Fibroblast of the aortic adventitia (primary cell): ENCODE measurements at regions not wholly inside any gene's neighbourhood (a gene's known extent, or its start where the extent isn't known, plus 50 kb on each side); places are given as distances from the start of the nearest gene placed in this dataset.
A peak's percentile ranks its signal among the peaks of the same experiment; 100 is the strongest.

Source experiments
- DNase-seq: peaks from one replicate; pipeline ENCODE4 v3.0.0-alpha.2; 2010; ENCODE audit warnings: low read depth
- H3K4me3 ChIP-seq: 2 replicates; pipeline ENCODE4 v1.5.1; 2011; ENCODE audit warnings: low read depth, mild to moderate bottlenecking, control low read depth, low read length, moderate library complexity
- TF ChIP-seq, protein P1 (sequence below): IDR thresholded peaks from 2 replicates; pipeline ENCODE4 v1.5.1; 2011; ENCODE audit warnings: mild to moderate bottlenecking, low read length, control low read depth, inconsistent platforms; ENCODE audit not compliant: insufficient read depth

DNA sequence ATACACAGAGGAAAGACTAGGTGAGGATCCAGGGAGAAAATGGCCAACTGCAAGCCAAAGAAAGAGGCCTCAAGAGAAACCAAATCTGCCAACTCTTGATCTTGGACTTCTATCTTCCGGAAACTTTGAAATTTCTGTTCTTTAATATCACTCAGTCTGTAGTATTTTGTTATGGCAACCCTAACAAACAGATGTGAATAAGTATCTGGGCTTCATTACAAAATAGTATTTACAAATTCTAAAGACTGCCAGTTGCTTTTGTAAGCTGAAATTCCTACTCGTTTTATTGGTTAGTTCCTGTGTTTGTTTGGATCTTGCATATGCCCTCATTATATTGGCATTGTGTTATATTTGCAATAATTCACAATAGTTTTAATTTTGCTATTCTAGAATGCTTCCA lies 143.2 kb upstream of the USP15 start:
- DNase-seq, result no peak
- no peak overlapping the region for H3K4me3 ChIP-seq
- TF ChIP-seq, protein P1, sequence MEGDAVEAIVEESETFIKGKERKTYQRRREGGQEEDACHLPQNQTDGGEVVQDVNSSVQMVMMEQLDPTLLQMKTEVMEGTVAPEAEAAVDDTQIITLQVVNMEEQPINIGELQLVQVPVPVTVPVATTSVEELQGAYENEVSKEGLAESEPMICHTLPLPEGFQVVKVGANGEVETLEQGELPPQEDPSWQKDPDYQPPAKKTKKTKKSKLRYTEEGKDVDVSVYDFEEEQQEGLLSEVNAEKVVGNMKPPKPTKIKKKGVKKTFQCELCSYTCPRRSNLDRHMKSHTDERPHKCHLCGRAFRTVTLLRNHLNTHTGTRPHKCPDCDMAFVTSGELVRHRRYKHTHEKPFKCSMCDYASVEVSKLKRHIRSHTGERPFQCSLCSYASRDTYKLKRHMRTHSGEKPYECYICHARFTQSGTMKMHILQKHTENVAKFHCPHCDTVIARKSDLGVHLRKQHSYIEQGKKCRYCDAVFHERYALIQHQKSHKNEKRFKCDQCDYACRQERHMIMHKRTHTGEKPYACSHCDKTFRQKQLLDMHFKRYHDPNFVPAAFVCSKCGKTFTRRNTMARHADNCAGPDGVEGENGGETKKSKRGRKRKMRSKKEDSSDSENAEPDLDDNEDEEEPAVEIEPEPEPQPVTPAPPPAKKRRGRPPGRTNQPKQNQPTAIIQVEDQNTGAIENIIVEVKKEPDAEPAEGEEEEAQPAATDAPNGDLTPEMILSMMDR, result no peak

GRCh38 chr12:62123721-62124203 lies 136.4 kb upstream of the USP15 start:
- H3K4me3 ChIP-seq, result no peak overlapping the region
- peak; percentile 57 for DNase-seq
- TF ChIP-seq, protein P1, result peak; percentile 85

GRCh38 chr12:62127516-62127915 lies 132.7 kb upstream of the USP15 start:
- DNase-seq, result no peak
- H3K4me3 ChIP-seq, result no peak overlapping the region
- TF ChIP-seq, protein P1, result no peak

DNA sequence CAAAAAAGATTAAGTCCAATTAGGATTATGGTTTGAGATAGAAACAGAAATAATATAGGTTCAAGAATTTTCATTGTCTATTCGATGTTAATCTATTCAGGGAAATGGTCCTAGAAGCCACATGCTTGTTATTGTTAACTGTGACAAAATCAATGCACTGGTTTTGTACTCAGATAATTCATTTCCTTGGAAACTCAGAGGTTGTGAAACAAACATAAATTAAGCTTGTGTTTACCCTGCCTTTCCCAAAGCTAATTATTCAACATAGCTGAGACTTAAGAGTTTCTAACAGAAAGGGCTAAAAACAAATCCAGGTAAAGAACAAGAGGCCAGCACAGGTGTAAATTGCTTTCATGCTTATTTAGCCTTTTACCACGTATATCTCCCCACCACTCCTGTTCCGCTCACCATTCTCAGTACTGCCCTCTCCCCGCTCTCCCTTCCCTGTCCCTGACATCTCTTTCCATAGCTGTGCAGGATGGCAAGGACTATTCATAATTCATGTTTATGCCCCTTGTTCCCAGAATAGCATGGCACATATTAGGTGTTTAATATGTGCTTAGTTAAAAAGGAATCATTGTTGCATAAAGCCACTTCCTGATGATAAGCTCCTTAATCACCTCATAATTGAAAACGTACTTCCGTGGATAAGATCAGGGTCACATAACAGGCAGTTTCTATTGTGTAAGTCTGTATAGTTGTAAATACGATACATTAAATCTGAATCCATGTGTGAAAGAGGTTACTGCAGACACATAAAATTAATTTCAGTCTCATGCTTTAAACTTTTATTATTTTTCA lies 131.8 kb upstream of the USP15 start:
- TF ChIP-seq, protein P1, result no peak
- DNase-seq, result no peak
- no peak overlapping the region for H3K4me3 ChIP-seq

DNA sequence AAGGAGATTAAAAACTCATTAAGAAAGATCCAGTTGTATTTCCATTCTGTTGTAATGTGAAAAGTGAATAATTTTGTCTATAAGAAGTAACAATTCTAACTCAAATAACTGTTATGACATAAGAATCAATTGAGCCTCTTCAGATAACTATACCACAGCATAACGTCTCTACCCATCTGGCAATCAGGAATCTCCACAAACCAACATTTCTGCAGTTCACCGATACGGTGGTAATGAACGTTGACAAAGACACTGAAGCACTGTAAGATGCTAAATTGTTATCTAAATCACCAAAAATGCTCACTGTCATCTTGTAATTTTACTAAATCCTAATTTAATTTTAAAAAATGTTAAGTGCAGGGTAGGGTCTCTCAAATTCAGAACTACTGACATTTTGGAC lies 130.9 kb upstream of the USP15 start:
- no peak overlapping the region for H3K4me3 ChIP-seq
- no peak for DNase-seq
- TF ChIP-seq, protein P1, result no peak

- H3K4me3 ChIP-seq, result no peak overlapping the region
- no peak for DNase-seq
- TF ChIP-seq, protein P1, result no peak
Measured at GRCh38 chr12:62130402-62130801, 129.8 kb upstream of the USP15 start.
